ENCODE measurements at regions not wholly inside any gene's neighbourhood (a gene's known extent, or its start where the extent isn't known, plus 50 kb on each side); places are given as distances from the start of the nearest gene placed in this dataset.

GRCh38 chr1:201710632-201711597 is 118.0 kb upstream of the IPO9 start:
- no peak for DNase-seq

- no peak for DNase-seq
Measured at GRCh38 chr1:201711811-201712210, 117.1 kb upstream of the IPO9 start.

GRCh38 chr1:201712387-201713085 is 116.4 kb upstream of the IPO9 start:
- no peak for DNase-seq

DNA sequence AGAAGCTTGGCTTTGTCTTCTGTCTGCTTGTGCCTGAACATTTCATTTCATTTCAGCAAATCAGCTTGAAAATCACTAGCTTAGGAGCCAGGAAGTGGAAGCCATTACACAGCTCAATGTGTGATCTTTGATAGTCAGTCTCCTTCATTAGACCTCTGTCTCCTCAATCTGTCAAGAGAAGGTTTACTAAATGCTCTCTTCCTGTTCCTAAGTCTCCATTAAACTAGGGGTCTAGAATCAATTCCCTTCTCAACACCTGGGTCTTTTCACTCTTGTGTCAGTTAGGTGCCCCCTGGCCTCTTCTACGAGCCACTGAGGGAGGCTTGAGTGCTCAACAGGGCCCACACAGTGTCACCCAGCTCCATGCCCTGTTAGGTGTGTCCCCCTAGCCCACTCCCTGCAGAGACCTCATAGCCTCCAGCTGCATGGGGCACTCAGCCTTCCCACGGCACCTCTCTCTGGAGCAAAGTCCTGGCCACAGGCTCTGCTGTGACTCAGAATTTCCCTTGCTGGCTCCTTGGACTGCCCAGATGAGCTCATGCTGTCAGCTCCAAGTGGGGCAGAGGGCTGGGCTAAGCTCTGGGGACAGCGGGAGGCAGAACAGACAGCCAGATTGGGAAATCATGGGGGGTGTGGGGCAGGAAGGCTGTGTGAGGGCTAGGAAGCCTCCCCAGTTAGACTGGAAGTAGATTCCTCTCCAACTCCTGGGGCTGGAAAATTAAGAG is 115.7 kb upstream of the IPO9 start:
- no peak for DNase-seq

- no peak for DNase-seq
Measured at GRCh38 chr1:201714542-201715329, 114.2 kb upstream of the IPO9 start.

DNA sequence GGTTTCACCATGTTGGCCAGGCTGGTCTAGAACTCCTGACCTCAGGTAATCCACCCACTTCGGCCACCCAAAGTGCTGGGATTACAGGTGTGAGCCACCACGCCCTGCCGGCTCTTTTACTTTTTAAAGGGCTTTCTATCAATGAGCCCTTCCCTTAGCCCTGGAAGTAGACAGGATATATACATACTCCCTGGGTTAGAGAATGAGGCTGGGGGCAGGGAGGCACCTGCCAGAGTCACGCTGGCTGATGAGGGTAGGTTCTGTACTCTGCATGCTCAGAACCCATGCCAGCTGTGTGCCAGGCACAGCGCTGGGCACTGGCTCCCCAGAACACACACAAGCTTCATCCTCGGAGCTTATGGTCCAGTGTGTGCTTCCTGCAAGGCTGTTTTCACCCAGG is 113.6 kb upstream of the IPO9 start:
- no peak for DNase-seq

GRCh38 chr1:201715801-201716741 is 112.9 kb upstream of the IPO9 start:
- DNase-seq = peak; percentile 15

GRCh38 chr1:201716742-201717135 is 112.2 kb upstream of the IPO9 start:
- no peak for DNase-seq

- no peak for DNase-seq
Measured at GRCh38 chr1:201717286-201717685, 111.7 kb upstream of the IPO9 start.

- DNase-seq = no peak
Measured at GRCh38 chr1:201718346-201719202, 110.4 kb upstream of the IPO9 start.

- no peak for DNase-seq
Measured at GRCh38 chr1:201719812-201720521, 109.0 kb upstream of the IPO9 start.

DNA sequence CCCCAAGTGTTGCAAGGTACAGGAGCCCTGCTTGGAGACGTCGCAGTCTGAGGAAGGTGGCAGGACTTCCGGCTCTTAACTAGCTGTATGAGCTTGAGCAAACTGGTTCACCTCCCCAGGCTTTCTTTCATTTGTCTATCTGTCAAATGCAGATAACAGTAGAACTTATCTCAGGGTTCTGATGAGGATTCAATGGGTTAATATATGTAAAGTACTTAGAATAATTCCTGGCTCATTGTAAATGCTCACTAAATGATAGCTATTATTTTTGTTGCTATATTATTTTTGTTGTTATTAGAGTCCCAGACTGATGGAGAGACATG is 108.5 kb upstream of the IPO9 start:
- DNase-seq = no peak

- no peak for DNase-seq
Measured at GRCh38 chr1:201721082-201722049, 107.6 kb upstream of the IPO9 start.

DNA sequence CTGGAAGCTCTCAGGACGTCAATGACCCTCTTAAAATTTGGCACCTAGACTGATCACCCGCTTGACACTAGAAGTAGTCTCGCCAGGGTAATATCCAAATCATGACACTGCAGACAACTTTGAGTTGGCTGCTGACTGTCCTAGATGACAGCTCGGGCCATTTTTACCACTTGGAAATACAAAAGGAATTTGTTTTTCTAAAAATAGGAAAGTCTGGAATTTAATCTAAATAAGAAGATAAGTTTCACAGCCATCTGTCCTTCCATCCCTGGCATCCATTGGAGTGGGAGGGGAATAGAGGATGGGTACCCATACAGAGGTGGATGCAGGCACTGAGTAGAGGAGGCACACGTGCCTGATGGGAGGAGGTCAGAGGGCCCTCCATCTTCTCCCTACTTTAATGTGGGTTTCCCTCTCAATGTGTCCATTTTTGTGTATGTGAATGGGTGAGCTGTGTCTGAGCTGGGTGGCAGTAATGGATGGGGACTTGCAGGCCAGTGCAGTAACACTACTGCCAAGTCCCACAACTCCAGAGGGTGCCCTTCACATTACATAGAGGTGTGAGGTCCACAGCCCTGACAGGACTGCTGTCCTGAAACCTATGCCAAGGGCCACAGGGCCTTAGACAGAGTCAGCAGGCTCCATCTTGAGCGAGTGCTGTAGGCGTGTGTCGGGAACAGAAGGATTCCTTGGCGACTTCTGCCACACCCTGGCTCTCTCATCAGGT is 104.8 kb upstream of the IPO9 start:
- no peak for DNase-seq

GRCh38 chr1:201724766-201725118 is 104.2 kb upstream of the IPO9 start:
- DNase-seq = no peak

DNA sequence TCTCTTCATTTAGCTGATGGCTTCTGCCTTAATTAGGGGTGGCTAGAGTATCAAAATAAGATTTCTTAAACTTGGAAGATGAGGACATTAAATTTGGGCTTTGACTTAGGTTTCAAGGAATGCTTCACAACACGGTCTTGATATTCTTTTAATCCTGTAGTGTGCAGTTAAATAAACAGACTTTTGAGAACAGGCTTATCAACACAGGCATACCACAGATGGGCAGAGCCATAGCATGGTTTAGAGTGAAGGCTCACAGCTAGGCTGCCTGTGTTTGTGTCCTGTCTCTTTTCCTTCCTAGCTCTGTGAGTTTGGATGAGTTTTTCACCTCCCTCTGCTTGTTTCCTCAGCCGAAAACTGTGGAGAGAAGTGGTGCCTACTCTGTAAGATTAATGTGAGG is 102.3 kb upstream of the IPO9 start:
- no peak for DNase-seq

DNA sequence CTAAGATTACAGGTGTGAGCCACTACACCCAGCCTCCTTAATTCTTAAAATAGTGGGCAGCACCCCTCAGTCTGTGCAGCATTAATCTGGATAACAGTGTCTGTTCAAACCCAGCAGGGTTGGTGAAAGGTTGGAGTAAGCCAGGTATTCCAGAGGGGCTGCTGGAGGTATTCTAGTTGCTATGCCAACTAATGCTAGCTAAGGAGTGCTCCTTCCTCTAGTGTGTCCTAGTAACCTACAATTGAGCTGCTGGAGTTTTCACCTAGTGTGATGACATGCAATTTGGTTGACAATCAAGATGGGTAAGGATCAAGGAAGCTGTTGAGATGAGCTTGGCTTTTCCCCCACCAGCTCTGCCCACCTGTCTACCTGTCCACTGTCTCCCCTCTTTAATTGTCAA is 100.2 kb upstream of the IPO9 start:
- DNase-seq = no peak

- DNase-seq = no peak
Measured at GRCh38 chr1:201729973-201730608, 98.9 kb upstream of the IPO9 start.
